ENCODE measurements at regions not wholly inside any gene's neighbourhood (a gene's known extent, or its start where the extent isn't known, plus 50 kb on each side); places are given as distances from the start of the nearest gene placed in this dataset.

GRCh38 chr2:126831234-126832005 is 67.3 kb upstream of the TEX51 start:
- DNase-seq = no peak

DNA sequence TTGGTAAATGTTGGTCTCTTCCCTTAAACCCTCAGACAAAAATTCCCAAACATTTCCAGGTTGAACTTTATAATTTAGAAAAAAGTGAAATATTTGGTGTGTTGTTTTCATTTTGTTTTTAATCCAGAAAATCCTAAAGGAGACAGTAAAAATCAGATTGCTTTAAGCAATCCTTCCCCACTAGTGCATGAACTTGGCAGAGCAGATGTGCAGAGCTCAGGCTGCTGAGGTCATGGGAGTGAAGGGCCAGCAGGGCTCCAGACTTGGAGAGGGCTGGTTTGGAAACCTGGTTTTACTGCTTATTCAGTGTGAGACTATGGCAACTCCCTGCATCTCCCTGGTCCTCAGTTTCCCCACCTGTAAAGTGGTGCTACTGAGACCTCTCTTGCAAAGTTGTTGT is 66.7 kb upstream of the TEX51 start:
- no peak for DNase-seq

DNA sequence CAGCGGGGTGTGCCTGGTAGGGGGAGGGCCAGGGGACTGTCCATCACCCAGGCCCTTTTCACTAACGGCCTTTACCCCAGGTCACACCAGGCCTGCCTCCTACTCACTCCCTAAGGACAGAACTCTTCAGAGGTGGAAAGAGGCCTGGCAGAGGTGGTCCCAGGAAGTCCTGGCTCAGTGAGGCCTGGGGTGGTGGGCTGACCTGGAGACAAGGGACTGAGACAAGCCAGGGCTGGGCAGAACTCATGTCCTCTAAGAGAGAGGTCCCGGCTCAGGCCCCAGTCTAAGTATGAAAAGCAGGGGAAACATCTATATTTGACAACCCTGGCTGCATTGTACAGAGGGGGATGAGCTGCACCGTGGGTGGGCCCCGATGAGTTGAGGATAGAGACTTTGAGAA is 65.9 kb upstream of the TEX51 start:
- no peak for DNase-seq

DNA sequence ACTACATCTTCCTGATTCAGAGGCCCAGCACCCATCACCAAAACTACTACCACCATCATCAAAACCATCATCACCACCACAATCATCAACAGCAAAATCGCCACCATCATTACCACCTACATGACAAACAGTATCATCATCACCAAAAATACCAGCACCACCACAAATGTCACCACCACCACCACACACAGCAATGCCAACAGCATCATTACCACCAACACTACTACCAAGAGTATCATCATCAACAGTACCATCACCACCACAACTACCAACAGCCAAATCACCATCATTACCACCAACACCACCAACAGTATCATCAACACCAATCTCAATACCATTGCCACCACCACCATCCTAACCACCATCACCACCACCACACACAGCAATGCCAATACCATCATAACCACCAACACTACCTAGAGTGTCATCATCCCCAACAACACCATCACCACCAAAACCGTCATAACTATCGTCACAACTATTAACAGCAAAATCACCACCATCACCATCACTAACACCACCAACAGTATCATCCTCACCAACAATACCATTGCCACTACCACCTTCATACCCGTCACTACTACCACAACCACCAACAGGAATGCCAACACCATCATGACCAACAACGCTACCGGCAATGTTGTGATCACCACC is 64.6 kb upstream of the TEX51 start:
- no peak for DNase-seq

DNA sequence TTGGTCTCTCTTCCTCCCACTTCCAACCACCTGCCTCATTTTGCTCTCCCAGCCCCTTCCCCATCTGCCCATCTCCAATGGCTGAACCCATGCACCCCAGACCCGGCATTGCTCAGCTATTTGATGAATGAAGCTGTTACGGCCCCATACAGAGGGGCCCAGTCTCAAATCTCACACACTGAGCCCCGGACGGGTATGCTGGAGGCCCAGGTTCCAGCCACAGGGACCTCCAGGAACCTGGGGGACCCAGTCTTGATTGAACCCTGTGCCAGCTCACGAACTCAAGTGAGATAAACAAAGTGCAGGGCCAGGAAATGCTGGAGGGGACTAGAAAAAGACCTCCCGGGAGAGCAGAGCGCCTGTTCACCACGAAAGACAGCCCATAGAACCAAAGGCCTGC is 63.4 kb upstream of the TEX51 start:
- DNase-seq = no peak

- no peak for DNase-seq
Observed at GRCh38 chr2:126835831-126836230, 62.9 kb upstream of the TEX51 start.

GRCh38 chr2:126836761-126837679 is 61.7 kb upstream of the TEX51 start:
- DNase-seq = no peak

- DNase-seq = no peak
Observed at GRCh38 chr2:126837966-126838715, 60.5 kb upstream of the TEX51 start.

GRCh38 chr2:126838716-126838985 is 60.0 kb upstream of the TEX51 start:
- no peak for DNase-seq

- no peak for DNase-seq
Observed at GRCh38 chr2:126839796-126840195, 58.9 kb upstream of the TEX51 start.

- no peak for DNase-seq
Observed at GRCh38 chr2:126843081-126843480, 55.6 kb upstream of the TEX51 start.

- DNase-seq = no peak
Observed at GRCh38 chr2:126846241-126846640, 52.4 kb upstream of the TEX51 start.

Measured in activated CD8-positive, alpha-beta memory T cell treated with anti-CD3 and anti-CD28 coated beads, Interleukin-2, amount 50 U/mL, for 4 hours (primary cell).